ENCODE measurements at regions not wholly inside any gene's neighbourhood (a gene's known extent, or its start where the extent isn't known, plus 50 kb on each side); places are given as distances from the start of the nearest gene placed in this dataset.

- intact Hi-C loops (cut with micrococcal nuclease; ENCODE audit: unreplicated experiment) (no loop called here), in situ Hi-C loops (cut with HindIII; ENCODE audit: extremely low pct_ligation_motif_present, low pct_unique_long_range_greater_than_20kb) (no loop called here)
- ChIA-PET POLR2A (no interaction called here), CTCF (ENCODE audit: low intra/inter-chr PET ratio, low total read pairs) (no interaction called here)
- H4K20me1 ChIP-seq (ENCODE audit: insufficient read depth, low read length) = no peaks in the 10 kb centered on the region
- ATAC-seq (no peak), FAIRE-seq (no peak), DNase-seq (ENCODE audit: low spot score) (no peak)
- 3% methylated on average over 1 of the region's 1 CpG for WGBS (ENCODE audit: low lambda C conversion rate)
- no peak overlapping the region for H3K9ac ChIP-seq (ENCODE audit: insufficient read depth, low read depth, low read length)
- BruUV-seq (replicated peaks) = no TSS peak
- H3K4me2 ChIP-seq (ENCODE audit: low read depth, low read length) = no peak overlapping the region
- H3K4me3 ChIP-seq (replicated peaks in 1 of 3; ENCODE audit: insufficient read depth in 1 of 3, low read depth in 2 of 3, low read length in 3 of 3) = no peak overlapping the region
- no peaks in the 10 kb centered on the region for H3K9me3 ChIP-seq (ENCODE audit: low read length)
- H3K27ac ChIP-seq (ENCODE audit: extremely low read length, insufficient read depth, low read length) = no peak overlapping the region
- H3K27me3 ChIP-seq (ENCODE audit: control insufficient read depth in 1 of 2, insufficient read depth in 2 of 2, low read length in 2 of 2) = no peaks in the 10 kb centered on the region
- no peaks in the 10 kb centered on the region for H3K36me3 ChIP-seq (replicated peaks in 1 of 2; ENCODE audit: control insufficient read depth in 1 of 2, insufficient read depth in 2 of 2, low read length in 2 of 2)
- H3K4me1 ChIP-seq (ENCODE audit: insufficient read depth, low read length) = no peaks in the 10 kb centered on the region
- H3K79me2 ChIP-seq (ENCODE audit: insufficient read depth, low read length) = no peaks in the 10 kb centered on the region
- H2AFZ ChIP-seq (ENCODE audit: low read length) = no peak overlapping the region
- TF ChIP-seq E2F2 (CRISPR knock-in tag; IDR thresholded peaks at IDR 0.05; ENCODE audit: borderline replicate concordance) (no peak), NR2F2 (IDR thresholded peaks at IDR 0.05; ENCODE audit: borderline replicate concordance, low read depth) (no peak), ZNF703 (CRISPR knock-in tag; IDR thresholded peaks at IDR 0.05; ENCODE audit: borderline replicate concordance) (no peak), ZFAT (CRISPR knock-in tag; conservative IDR thresholded peaks at IDR 0.05) (no peak), RORA (CRISPR knock-in tag; IDR thresholded peaks at IDR 0.05) (no peak), GTF2F1 (IDR thresholded peaks at IDR 0.05; ENCODE audit: low read length) (no peak), ELF1 (CRISPR knock-in tag; IDR thresholded peaks at IDR 0.05) (no peak), ZNF670 (CRISPR knock-in tag; IDR thresholded peaks at IDR 0.05; ENCODE audit: borderline replicate concordance) (no peak), ZNF510 (CRISPR knock-in tag; IDR thresholded peaks at IDR 0.05; ENCODE audit: low read depth) (no peak), HOXA9 (CRISPR knock-in tag; IDR thresholded peaks at IDR 0.05; ENCODE audit: borderline replicate concordance) (no peak), THAP9 (CRISPR knock-in tag; IDR thresholded peaks at IDR 0.05; ENCODE audit: borderline replicate concordance) (no peak), ZNF839 (CRISPR knock-in tag; IDR thresholded peaks at IDR 0.05; ENCODE audit: borderline replicate concordance) (no peak), ZNF263 (CRISPR knock-in tag; IDR thresholded peaks at IDR 0.05) (no peak), ZNF547 (CRISPR knock-in tag; IDR thresholded peaks at IDR 0.05) (no peak), ZUFSP (CRISPR knock-in tag; IDR thresholded peaks at IDR 0.05; ENCODE audit: borderline replicate concordance) (no peak)
- TF ChIP-seq, protein P1, sequence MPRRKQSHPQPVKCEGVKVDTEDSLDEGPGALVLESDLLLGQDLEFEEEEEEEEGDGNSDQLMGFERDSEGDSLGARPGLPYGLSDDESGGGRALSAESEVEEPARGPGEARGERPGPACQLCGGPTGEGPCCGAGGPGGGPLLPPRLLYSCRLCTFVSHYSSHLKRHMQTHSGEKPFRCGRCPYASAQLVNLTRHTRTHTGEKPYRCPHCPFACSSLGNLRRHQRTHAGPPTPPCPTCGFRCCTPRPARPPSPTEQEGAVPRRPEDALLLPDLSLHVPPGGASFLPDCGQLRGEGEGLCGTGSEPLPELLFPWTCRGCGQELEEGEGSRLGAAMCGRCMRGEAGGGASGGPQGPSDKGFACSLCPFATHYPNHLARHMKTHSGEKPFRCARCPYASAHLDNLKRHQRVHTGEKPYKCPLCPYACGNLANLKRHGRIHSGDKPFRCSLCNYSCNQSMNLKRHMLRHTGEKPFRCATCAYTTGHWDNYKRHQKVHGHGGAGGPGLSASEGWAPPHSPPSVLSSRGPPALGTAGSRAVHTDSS (CRISPR knock-in tag; conservative IDR thresholded peaks at IDR 0.05) = no peak
These were observed 54.7 kb upstream of the PRLR start for GRCh38 chr5:35285011-35285410.

Measured in HepG2 (cell line).